B cell (primary cell): ENCODE measurements at regions not wholly inside any gene's neighbourhood (a gene's known extent, or its start where the extent isn't known, plus 50 kb on each side); places are given as distances from the start of the nearest gene placed in this dataset.

ENCODE experiments used
- ATAC-seq: fragments of 200-7000 bp; cut with Tn5 transposase; one replicate; pipeline ENCODE4 v1.10.0; 2021; ENCODE audit warnings: low read depth, mild to moderate bottlenecking, moderate number of reproducible peaks, moderate library complexity
- CTCF ChIA-PET: fragments of 350-600 bp; sonication (Branson Sonifier 250); formaldehyde crosslinking; loops from one replicate; lab custom pipeline; 2021; ENCODE audit warnings: antibody characterized with exemption, inconsistent platforms; lab: Charles Lee
- POLR2A ChIA-PET: fragments of 350-600 bp; sonication (Branson Sonifier 250); formaldehyde crosslinking; loops from one replicate; lab custom pipeline; 2021; ENCODE audit warnings: antibody characterized with exemption; lab: Charles Lee
- DNase-seq: peaks from one replicate; pipeline ENCODE4 v3.0.0; 2013
- H2AFZ ChIP-seq: 2 replicates; pipeline ENCODE4 v1.6.1; 2012; ENCODE audit warnings: mild to moderate bottlenecking, low read depth, low read length; ENCODE audit not compliant: insufficient read depth, poor library complexity, severe bottlenecking
- H3K27ac ChIP-seq, 2 donors: 1 replicate in 1 of 2; 2 replicates in 1 of 2; pipeline ENCODE4 v1.5.1; 2012 to 2013; ENCODE audit warnings: low read length in 2 of 2, mild to moderate bottlenecking in 2 of 2, moderate library complexity in 1 of 2
- H3K27me3 ChIP-seq, 4 experiments: fragments of 200-600 bp in 1 of 4; sonication (generic) in 1 of 4; replicated peaks in 1 of 4; 1 replicate in 2 of 4; 2 replicates in 2 of 4; pipeline versions ENCODE4 v1.6.1 to v1.7.0; 2013 to 2016; ENCODE audit warnings: low read length in 3 of 4, mild to moderate bottlenecking in 2 of 4, mixed read lengths in 1 of 4, moderate library complexity in 1 of 4; ENCODE audit not compliant: insufficient read depth in 4 of 4, control insufficient read depth in 3 of 4; ENCODE audit errors: control extremely low read depth in 1 of 4
- H3K36me3 ChIP-seq, 2 experiments: replicated peaks in 1 of 2; 1 replicate in 1 of 2; 2 replicates in 1 of 2; pipeline versions ENCODE4 v1.6.1 to v1.7.1; 2013; ENCODE audit warnings: low read length in 1 of 2; ENCODE audit not compliant: insufficient read depth in 2 of 2, control insufficient read depth in 1 of 2; ENCODE audit errors: control extremely low read depth in 1 of 2, extremely low read depth in 1 of 2
- H3K4me1 ChIP-seq, 2 donors: fragments of 200-600 bp in 1 of 2; sonication (generic) in 1 of 2; 1 replicate in 1 of 2; 2 replicates in 1 of 2; pipeline versions ENCODE4 v1.5.1 to v1.6.1; 2013 to 2017; ENCODE audit warnings: low read length in 2 of 2; ENCODE audit not compliant: control insufficient read depth in 2 of 2, insufficient read depth in 2 of 2
- H3K4me2 ChIP-seq: replicated peaks from 2 replicates; pipeline ENCODE3; 2012; ENCODE audit warnings: mild to moderate bottlenecking, low read depth, low read length; ENCODE audit not compliant: poor library complexity, severe bottlenecking
- H3K4me3 ChIP-seq, 5 experiments: fragments of 200-600 bp in 1 of 5; sonication (generic) in 1 of 5; 1 replicate in 3 of 5; 2 replicates in 2 of 5; pipeline versions ENCODE4 v1.5.1 to v1.7.0; 2011 to 2016; ENCODE audit warnings: low read length in 4 of 5, mild to moderate bottlenecking in 4 of 5, low read depth in 2 of 5, control low read depth in 1 of 5, moderate library complexity in 1 of 5; ENCODE audit not compliant: insufficient read depth in 1 of 5; ENCODE audit errors: control extremely low read depth in 1 of 5, extremely low read depth in 1 of 5
- H3K79me2 ChIP-seq: fragments of 200-600 bp; sonication (generic); one replicate; pipeline ENCODE4 v1.6.0; 2016; ENCODE audit warnings: low read length; ENCODE audit not compliant: control insufficient read depth, insufficient read depth
- H3K9ac ChIP-seq: fragments of 200-600 bp; sonication (generic); 2 replicates; pipeline ENCODE4 v1.6.1; 2017; ENCODE audit warnings: mild to moderate bottlenecking, low read length, moderate library complexity
- H3K9me3 ChIP-seq, 3 donors: one replicate each; pipeline versions ENCODE4 v1.6.1 to v1.7.1; 2013; ENCODE audit warnings: low read length in 2 of 3; ENCODE audit not compliant: control insufficient read depth in 2 of 3, insufficient read depth in 1 of 3; ENCODE audit errors: control extremely low read depth in 1 of 3
- H4K20me1 ChIP-seq: 2 replicates; pipeline ENCODE4 v1.6.0; 2012; ENCODE audit warnings: mild to moderate bottlenecking, low read length; ENCODE audit not compliant: insufficient read depth, control insufficient read depth, poor library complexity, severe bottlenecking
- H3K27ac Mint-ChIP-seq: one replicate; pipeline ENCODE4 v1.8.0; 2021; ENCODE audit warnings: mixed read lengths
- H3K27me3 Mint-ChIP-seq: one replicate; pipeline ENCODE4 v1.8.0; 2021; ENCODE audit warnings: mixed read lengths
- H3K4me1 Mint-ChIP-seq: one replicate; pipeline ENCODE4 v1.8.0; 2021; ENCODE audit warnings: mixed read lengths
- H3K4me3 Mint-ChIP-seq: one replicate; pipeline ENCODE4 v1.8.0; 2021; ENCODE audit warnings: mixed read lengths
- H3K9me3 Mint-ChIP-seq: one replicate; pipeline ENCODE4 v1.8.0; 2022; ENCODE audit warnings: mixed read lengths; ENCODE audit not compliant: insufficient read depth
- EZH2 ChIP-seq: IDR thresholded peaks from 2 replicates; pipeline ENCODE4 v1.6.1; 2012; ENCODE audit warnings: borderline replicate concordance, low read depth, mild to moderate bottlenecking, moderate library complexity, low read length; ENCODE audit not compliant: insufficient read depth, poor library complexity, severe bottlenecking
- WGBS: methylation state at CpG from one replicate; pipeline ENCODE4 v1.1.5; 2013; ENCODE audit warnings: missing lambda C conversion rate; ENCODE audit not compliant: insufficient coverage; 5-methylcytosine and 5-hydroxymethylcytosine counted together
- intact Hi-C: fragments of 100-400 bp; cut with micrococcal nuclease; formaldehyde crosslinking; loops from one replicate; pipeline ENCODE4 v1.10.0; 2022
- TF ChIP-seq, protein P1 (sequence below): fragments of 200-600 bp; IDR thresholded peaks from one replicate; pipeline ENCODE4 v1.8.0; 2022; ENCODE audit warnings: antibody characterized with exemption, mild to moderate bottlenecking

DNA sequence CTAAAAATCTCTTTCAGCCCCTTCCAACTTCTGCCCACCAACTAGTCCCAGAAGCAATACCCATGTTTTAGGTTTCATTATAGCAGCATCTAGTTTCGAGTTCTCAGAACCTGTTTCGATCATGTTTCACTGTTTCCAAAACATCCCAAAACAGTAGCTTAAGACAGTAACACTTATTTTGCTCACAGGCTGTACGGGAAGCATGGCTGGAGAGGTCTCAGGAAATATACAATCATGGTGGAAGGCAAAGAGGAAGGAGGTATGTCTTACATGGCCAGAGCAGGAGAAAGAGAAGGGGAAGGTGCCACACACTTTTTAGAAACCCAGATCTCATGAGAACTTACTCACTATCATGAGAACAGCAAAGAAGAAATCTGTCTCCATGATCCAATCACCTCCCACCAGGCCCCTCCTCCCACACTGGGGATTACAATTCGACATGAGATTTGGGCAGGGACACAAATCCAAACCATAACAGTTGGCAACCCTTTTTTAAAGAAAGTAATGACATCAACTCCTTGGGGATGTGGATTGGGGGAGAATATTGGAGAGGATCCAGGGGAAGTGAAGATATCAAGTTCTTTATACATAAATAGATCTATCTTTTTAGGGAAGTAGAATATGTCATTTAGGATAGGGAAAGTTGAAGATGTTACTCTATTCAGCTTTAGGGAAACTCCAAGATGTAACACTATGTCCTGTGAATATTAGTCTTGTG lies 269.9 kb upstream of the PLEKHG7 start:
- CTCF ChIA-PET: interaction anchor here (1.3 to 6.8 kb wide), 6 partner anchors 13 to 289 kb away, joined by 3 to 26 read pairs (median 4); partner anchors contain the start of gene BTG1
- Histone ChIP-seq H4K20me1 (no peaks in the 10 kb centered on the region), H3K4me2 (peak overlapping the region; percentile 27), H3K4me1 (peaks cover 66 to 68% of the 10 kb centered on the region in 2 donors), H3K36me3 (no peaks in the 10 kb centered on the region), H3K79me2 (peaks cover 6% of the 10 kb centered on the region), H3K9me3 (peaks cover 0 to 8% (median 6%) of the 10 kb centered on the region in 3 donors), H3K4me3 (peak overlapping the region in 1 of 5 experiments; percentile 4), H3K27me3 (no peaks in the 10 kb centered on the region), H3K27ac (peak overlapping the region; percentile 59 to 82), H3K9ac (peak overlapping the region; percentile 10), H2AFZ (peak overlapping the region; percentile 53)
- Mint-ChIP-seq H3K9me3 (no peaks in the 10 kb centered on the region), H3K4me3 (peak overlapping the region; percentile 52), H3K27me3 (no peaks in the 10 kb centered on the region), H3K4me1 (peaks cover 80% of the 10 kb centered on the region), H3K27ac (peak overlapping the region; percentile 86)
- TF ChIP-seq EZH2: no peak
- TF ChIP-seq, protein P1, sequence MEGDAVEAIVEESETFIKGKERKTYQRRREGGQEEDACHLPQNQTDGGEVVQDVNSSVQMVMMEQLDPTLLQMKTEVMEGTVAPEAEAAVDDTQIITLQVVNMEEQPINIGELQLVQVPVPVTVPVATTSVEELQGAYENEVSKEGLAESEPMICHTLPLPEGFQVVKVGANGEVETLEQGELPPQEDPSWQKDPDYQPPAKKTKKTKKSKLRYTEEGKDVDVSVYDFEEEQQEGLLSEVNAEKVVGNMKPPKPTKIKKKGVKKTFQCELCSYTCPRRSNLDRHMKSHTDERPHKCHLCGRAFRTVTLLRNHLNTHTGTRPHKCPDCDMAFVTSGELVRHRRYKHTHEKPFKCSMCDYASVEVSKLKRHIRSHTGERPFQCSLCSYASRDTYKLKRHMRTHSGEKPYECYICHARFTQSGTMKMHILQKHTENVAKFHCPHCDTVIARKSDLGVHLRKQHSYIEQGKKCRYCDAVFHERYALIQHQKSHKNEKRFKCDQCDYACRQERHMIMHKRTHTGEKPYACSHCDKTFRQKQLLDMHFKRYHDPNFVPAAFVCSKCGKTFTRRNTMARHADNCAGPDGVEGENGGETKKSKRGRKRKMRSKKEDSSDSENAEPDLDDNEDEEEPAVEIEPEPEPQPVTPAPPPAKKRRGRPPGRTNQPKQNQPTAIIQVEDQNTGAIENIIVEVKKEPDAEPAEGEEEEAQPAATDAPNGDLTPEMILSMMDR: no peak
- DNase-seq: peak; percentile 49
- peak; percentile 19 for ATAC-seq
- intact Hi-C loops: loop anchor here (5.0 kb wide), 1 partner anchor 34 kb away; no protein-coding TSS in a partner anchor
- no CpG with 5 or more reads among the region's 4 CpGs for WGBS
- POLR2A ChIA-PET: no interaction called here

DNA sequence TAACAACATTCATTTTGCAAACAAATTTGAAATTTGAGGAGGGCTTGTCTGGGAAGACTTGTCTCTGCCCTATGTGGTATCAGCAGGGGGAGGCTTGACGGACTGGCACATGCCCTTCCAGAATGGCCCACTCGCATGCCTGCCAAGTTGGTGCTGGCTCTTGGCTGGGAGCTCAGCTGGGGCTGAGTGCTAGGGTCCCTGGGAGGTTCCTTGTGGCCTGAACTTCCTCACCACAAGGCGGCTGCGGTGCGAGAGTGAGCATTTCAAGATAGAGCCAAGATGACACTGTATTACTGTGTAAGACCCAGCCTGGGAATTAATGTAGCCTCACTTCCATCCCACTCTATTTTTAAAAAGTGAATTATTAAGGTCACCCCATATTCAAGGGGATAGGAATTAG lies 271.6 kb upstream of the PLEKHG7 start:
- peaks cover 2% of the 10 kb centered on the region for H3K9me3 Mint-ChIP-seq
- intact Hi-C loops: loop anchor here (5.0 kb wide), 1 partner anchor 36 kb away; no protein-coding TSS in a partner anchor
- Histone ChIP-seq H3K4me1 (peaks cover 52 to 55% of the 10 kb centered on the region in 2 donors), H3K79me2 (no peaks in the 10 kb centered on the region), H3K9ac (no peak overlapping the region), H3K4me2 (no peak overlapping the region), H3K9me3 (peaks cover 0 to 13% (median 6%) of the 10 kb centered on the region in 3 donors), H3K27me3 (no peaks in the 10 kb centered on the region), H4K20me1 (no peaks in the 10 kb centered on the region), H3K27ac (no peak overlapping the region), H3K36me3 (no peaks in the 10 kb centered on the region), H2AFZ (no peak overlapping the region), H3K4me3 (no peak overlapping the region)
- ChIA-PET POLR2A (interaction anchor here (0.6 to 2.0 kb wide), 3 partner anchors 15 to 285 kb away, joined by 3 to 6 read pairs (median 4); partner anchors contain the start of gene BTG1), CTCF (interaction anchor here (1.2 to 6.8 kb wide), 5 partner anchors 9 to 287 kb away, joined by 4 to 26 read pairs (median 5); no protein-coding TSS in a partner anchor)
- H3K27ac Mint-ChIP-seq: peak overlapping the region; percentile 71
- DNase-seq (peak; percentile 60), ATAC-seq (peak; percentile 56)
- TF ChIP-seq, protein P1: peak; percentile 32
- TF ChIP-seq EZH2: no peak
- WGBS: 42% methylated on average over 2 of the region's 5 CpGs
- H3K27me3 Mint-ChIP-seq: no peaks in the 10 kb centered on the region
- no peak overlapping the region for H3K4me3 Mint-ChIP-seq
- H3K4me1 Mint-ChIP-seq: peaks cover 73% of the 10 kb centered on the region
